Neural crest cell (in vitro differentiated cells): ENCODE measurements at regions not wholly inside any gene's neighbourhood (a gene's known extent, or its start where the extent isn't known, plus 50 kb on each side); places are given as distances from the start of the nearest gene placed in this dataset.

Source experiments
- DNase-seq: peaks from one replicate; pipeline ENCODE4 v3.0.0; 2021; ENCODE audit warnings: low read depth, mixed read lengths, low spot score
- H3K27ac Mint-ChIP-seq: one replicate; pipeline ENCODE4 v1.8.0; 2021; ENCODE audit warnings: mild to moderate bottlenecking, mixed read lengths; ENCODE audit not compliant: unreplicated experiment
- H3K27me3 Mint-ChIP-seq: 2 replicates; pipeline ENCODE4 v1.8.0; 2021; ENCODE audit warnings: low read depth, mild to moderate bottlenecking, mixed read lengths
- H3K36me3 Mint-ChIP-seq: 2 replicates; pipeline ENCODE4 v1.8.0; 2021; ENCODE audit warnings: low read depth, mild to moderate bottlenecking, mixed read lengths
- H3K4me1 Mint-ChIP-seq: 2 replicates; pipeline ENCODE4 v1.8.0; 2021; ENCODE audit warnings: mixed read lengths
- H3K4me3 Mint-ChIP-seq: one replicate; pipeline ENCODE4 v1.8.0; 2021; ENCODE audit warnings: mild to moderate bottlenecking, mixed read lengths
- H3K9me3 Mint-ChIP-seq: 2 replicates; pipeline ENCODE4 v1.8.0; 2021; ENCODE audit warnings: mixed read lengths
- TF ChIP-seq, protein P1 (sequence below): fragments of 200-600 bp; sonication (generic); conservative IDR thresholded peaks from 2 replicates; pipeline ENCODE4 v1.5.0; 2021; ENCODE audit warnings: antibody characterized with exemption, mild to moderate bottlenecking

DNA sequence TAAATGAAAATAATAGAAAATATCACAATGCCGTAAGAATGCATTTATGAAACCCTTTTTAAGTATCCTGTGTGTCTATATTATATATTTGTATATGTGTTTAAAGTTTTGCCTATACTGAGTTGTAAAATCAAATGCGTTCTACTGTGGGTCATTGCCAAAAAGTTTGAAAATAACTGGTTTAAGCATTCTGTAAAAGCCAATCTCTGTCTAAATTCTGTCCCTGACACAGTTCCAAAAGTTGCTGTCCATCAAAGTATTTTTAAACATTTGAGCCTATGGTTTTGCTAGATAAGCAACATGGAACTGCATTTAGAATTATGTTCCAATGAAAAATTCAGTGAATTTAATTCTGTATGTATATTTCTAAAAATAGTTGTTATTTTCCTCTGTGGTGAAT, 1360.4 kb upstream of the CRIM1 start:
- peaks cover 5% of the 10 kb centered on the region for H3K9me3 Mint-ChIP-seq
- no peak overlapping the region for H3K4me3 Mint-ChIP-seq
- no peak overlapping the region for H3K27ac Mint-ChIP-seq
- H3K36me3 Mint-ChIP-seq, result no peaks in the 10 kb centered on the region
- no peaks in the 10 kb centered on the region for H3K4me1 Mint-ChIP-seq
- no peaks in the 10 kb centered on the region for H3K27me3 Mint-ChIP-seq
- no peak for DNase-seq
- TF ChIP-seq, protein P1, sequence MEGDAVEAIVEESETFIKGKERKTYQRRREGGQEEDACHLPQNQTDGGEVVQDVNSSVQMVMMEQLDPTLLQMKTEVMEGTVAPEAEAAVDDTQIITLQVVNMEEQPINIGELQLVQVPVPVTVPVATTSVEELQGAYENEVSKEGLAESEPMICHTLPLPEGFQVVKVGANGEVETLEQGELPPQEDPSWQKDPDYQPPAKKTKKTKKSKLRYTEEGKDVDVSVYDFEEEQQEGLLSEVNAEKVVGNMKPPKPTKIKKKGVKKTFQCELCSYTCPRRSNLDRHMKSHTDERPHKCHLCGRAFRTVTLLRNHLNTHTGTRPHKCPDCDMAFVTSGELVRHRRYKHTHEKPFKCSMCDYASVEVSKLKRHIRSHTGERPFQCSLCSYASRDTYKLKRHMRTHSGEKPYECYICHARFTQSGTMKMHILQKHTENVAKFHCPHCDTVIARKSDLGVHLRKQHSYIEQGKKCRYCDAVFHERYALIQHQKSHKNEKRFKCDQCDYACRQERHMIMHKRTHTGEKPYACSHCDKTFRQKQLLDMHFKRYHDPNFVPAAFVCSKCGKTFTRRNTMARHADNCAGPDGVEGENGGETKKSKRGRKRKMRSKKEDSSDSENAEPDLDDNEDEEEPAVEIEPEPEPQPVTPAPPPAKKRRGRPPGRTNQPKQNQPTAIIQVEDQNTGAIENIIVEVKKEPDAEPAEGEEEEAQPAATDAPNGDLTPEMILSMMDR, result no peak

DNA sequence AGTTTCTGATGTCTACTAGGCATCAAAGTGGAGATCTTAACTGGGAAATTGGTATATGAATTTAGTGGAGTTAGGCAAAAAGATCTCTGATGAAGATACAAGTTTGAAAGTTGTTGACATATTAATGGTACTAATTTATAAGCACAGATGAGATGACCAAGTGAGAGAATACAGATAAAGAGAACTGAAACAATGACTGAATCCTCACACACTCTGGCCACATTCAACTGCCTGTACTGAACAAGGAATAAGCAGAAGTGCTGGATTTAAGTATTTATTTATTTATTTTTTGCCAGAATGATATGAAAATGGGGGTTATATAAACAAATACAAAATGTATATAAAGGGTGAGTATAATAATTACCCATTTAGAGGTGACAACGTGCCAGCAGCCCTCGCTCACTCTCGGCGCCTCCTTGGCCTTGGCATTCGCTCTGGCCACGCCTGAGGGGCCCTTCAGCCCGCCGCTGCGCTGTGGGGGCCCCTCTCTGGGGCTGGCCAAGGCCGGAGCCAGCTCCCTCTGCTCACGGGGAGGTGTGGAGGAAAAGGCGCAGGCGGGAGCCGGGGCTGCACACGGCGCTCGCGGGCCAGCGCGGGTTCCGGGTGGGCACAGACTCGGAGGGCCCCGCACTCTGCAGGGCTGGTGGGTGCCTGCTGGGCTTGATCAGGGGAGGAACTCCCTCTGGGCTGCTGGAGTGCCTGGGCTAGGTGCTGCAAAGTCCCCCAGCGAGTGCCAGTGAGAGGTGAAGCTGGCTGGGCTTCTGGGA, 1363.9 kb upstream of the CRIM1 start:
- no peaks in the 10 kb centered on the region for H3K27me3 Mint-ChIP-seq
- no peaks in the 10 kb centered on the region for H3K36me3 Mint-ChIP-seq
- no peak for DNase-seq
- H3K4me3 Mint-ChIP-seq, result no peak overlapping the region
- no peak overlapping the region for H3K27ac Mint-ChIP-seq
- TF ChIP-seq, protein P1, result no peak
- H3K4me1 Mint-ChIP-seq, result no peaks in the 10 kb centered on the region
- H3K9me3 Mint-ChIP-seq, result peaks cover 5% of the 10 kb centered on the region

DNA sequence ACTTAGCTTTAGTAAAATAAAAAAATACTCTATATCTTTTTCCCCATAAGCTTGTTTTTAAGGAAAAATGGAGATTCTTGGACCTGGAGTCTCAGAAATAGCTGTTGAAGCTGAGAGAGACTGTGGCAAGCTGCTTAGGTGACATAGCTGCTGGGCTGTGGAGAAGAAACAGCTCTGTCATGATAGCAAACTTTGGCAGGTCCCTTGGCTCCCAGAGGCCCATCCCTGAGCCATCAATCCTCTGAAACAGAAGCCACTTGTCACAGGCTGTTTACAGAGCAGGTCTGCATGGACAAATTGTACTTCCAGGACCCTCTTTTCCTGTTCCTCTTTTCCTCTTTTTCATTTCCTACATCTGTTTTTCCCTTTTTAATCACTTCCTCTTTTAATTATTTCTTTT, 1370.1 kb upstream of the CRIM1 start:
- no peaks in the 10 kb centered on the region for H3K27me3 Mint-ChIP-seq
- H3K4me1 Mint-ChIP-seq, result no peaks in the 10 kb centered on the region
- H3K9me3 Mint-ChIP-seq, result no peaks in the 10 kb centered on the region
- H3K27ac Mint-ChIP-seq, result no peak overlapping the region
- no peak overlapping the region for H3K4me3 Mint-ChIP-seq
- H3K36me3 Mint-ChIP-seq, result no peaks in the 10 kb centered on the region
- no peak for DNase-seq
- TF ChIP-seq, protein P1, result no peak

DNA sequence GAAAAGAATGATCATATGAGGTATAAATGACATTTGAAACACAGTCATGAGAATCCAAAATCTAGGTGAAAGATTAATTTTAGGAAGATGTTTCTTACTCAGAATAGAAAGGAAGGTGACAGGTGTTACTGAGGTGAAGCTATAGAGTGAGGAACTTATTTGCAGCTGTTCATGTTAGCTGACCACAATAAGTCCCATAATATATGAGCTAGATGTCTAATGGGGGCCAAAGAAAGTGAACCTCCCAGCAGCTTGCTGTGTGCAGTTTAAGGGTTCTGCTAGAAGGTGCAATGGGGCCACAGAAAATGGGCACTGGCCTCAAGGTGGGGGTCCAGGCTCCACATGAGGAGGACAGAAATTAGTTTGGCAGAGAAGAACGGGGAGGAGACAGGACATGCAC, 1374.9 kb upstream of the CRIM1 start:
- H3K9me3 Mint-ChIP-seq, result no peaks in the 10 kb centered on the region
- TF ChIP-seq, protein P1, result no peak
- no peaks in the 10 kb centered on the region for H3K27me3 Mint-ChIP-seq
- H3K36me3 Mint-ChIP-seq, result no peaks in the 10 kb centered on the region
- H3K4me3 Mint-ChIP-seq, result no peak overlapping the region
- no peaks in the 10 kb centered on the region for H3K4me1 Mint-ChIP-seq
- DNase-seq, result no peak
- no peak overlapping the region for H3K27ac Mint-ChIP-seq

DNA sequence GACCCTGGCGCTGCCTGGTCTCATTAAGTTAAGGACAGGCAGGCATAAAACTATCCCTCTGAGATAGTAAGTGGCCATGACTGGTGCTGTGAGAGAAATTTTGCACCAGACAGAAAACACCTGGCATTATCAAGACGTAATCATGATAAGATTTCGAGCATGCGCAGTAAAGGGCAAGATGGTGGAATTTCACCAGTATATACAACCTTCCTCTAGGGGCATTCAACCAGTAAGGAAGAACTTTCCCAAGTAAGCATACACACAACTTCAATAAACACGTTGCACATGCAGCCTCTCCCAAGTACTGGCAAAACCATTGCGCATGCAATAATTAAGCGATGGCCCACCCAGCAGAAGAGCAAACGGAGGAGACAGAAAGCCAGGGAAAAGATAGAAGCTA, 1376.4 kb upstream of the CRIM1 start:
- H3K36me3 Mint-ChIP-seq, result no peaks in the 10 kb centered on the region
- H3K27me3 Mint-ChIP-seq, result no peaks in the 10 kb centered on the region
- TF ChIP-seq, protein P1, result peak; percentile 17
- no peak overlapping the region for H3K27ac Mint-ChIP-seq
- no peaks in the 10 kb centered on the region for H3K4me1 Mint-ChIP-seq
- DNase-seq, result no peak
- no peaks in the 10 kb centered on the region for H3K9me3 Mint-ChIP-seq
- no peak overlapping the region for H3K4me3 Mint-ChIP-seq
